GM19240 (cell line): ENCODE measurements at regions not wholly inside any gene's neighbourhood (a gene's known extent, or its start where the extent isn't known, plus 50 kb on each side); places are given as distances from the start of the nearest gene placed in this dataset.

Experiments
- DNase-seq: peaks from one replicate; pipeline ENCODE4 v3.0.0; 2011; ENCODE audit warnings: low spot score; ENCODE audit not compliant: insufficient read length

GRCh38 chr12:93242154-93242972 lies 135.4 kb upstream of the NUDT4 start:
- no peak for DNase-seq

- DNase-seq = no peak
Observed at GRCh38 chr12:93243382-93243688, 134.4 kb upstream of the NUDT4 start.

- DNase-seq = no peak
Observed at GRCh38 chr12:93243689-93244513, 133.8 kb upstream of the NUDT4 start.

GRCh38 chr12:93244514-93245077 lies 133.1 kb upstream of the NUDT4 start:
- DNase-seq = no peak

- no peak for DNase-seq
Observed at GRCh38 chr12:93245543-93245942, 132.2 kb upstream of the NUDT4 start.

GRCh38 chr12:93247313-93247991 lies 130.3 kb upstream of the NUDT4 start:
- no peak for DNase-seq

GRCh38 chr12:93252221-93252620 lies 125.5 kb upstream of the NUDT4 start:
- no peak for DNase-seq

- no peak for DNase-seq
Observed at GRCh38 chr12:93254911-93255310, 122.8 kb upstream of the NUDT4 start.

GRCh38 chr12:93256256-93256969 lies 121.3 kb upstream of the NUDT4 start:
- no peak for DNase-seq

- no peak for DNase-seq
Observed at GRCh38 chr12:93261505-93262094, 116.1 kb upstream of the NUDT4 start.

GRCh38 chr12:93272997-93273396 lies 104.7 kb upstream of the NUDT4 start:
- DNase-seq = no peak

GRCh38 chr12:93273834-93274564 lies 103.7 kb upstream of the NUDT4 start:
- no peak for DNase-seq

GRCh38 chr12:93274937-93275336 lies 102.8 kb upstream of the NUDT4 start:
- no peak for DNase-seq

GRCh38 chr12:93275589-93275988 lies 102.1 kb upstream of the NUDT4 start:
- DNase-seq = no peak

- DNase-seq = no peak
Observed at GRCh38 chr12:93279565-93280412, 97.9 kb upstream of the NUDT4 start.

- no peak for DNase-seq
Observed at GRCh38 chr12:93287149-93287548, 90.6 kb upstream of the NUDT4 start.

GRCh38 chr12:93288626-93289025 lies 89.1 kb upstream of the NUDT4 start:
- no peak for DNase-seq

GRCh38 chr12:93290391-93290790 lies 87.3 kb upstream of the NUDT4 start:
- DNase-seq = no peak

GRCh38 chr12:93292213-93292612 lies 85.5 kb upstream of the NUDT4 start:
- no peak for DNase-seq
